MM.1S (cell line): ENCODE measurements at regions not wholly inside any gene's neighbourhood (a gene's known extent, or its start where the extent isn't known, plus 50 kb on each side); places are given as distances from the start of the nearest gene placed in this dataset.

Experiments
- DNase-seq: peaks from one replicate; pipeline ENCODE4 v3.0.0-alpha.2; 2015
- H2AFZ ChIP-seq: fragments of 300-600 bp; sonication (generic); 2 replicates; pipeline ENCODE4 v1.6.0; 2016; ENCODE audit warnings: antibody characterized with exemption, low read length
- H3F3A ChIP-seq: fragments of 300-600 bp; sonication (generic); 2 replicates; pipeline ENCODE4 v1.6.1; 2016; ENCODE audit warnings: mild to moderate bottlenecking, antibody characterized with exemption, low read length, moderate library complexity, mixed read lengths; ENCODE audit not compliant: insufficient read depth
- H3K27ac ChIP-seq: fragments of 300-600 bp; sonication (generic); 2 replicates; pipeline ENCODE4 v1.5.1; 2016; ENCODE audit warnings: mild to moderate bottlenecking, low read length
- H3K27me3 ChIP-seq: fragments of 300-600 bp; sonication (generic); replicated peaks from 2 replicates; pipeline ENCODE4 v1.6.0; 2016; ENCODE audit warnings: low read length; ENCODE audit not compliant: insufficient read depth
- H3K36me3 ChIP-seq: fragments of 300-600 bp; sonication (generic); replicated peaks from 2 replicates; pipeline ENCODE4 v1.6.1; 2016; ENCODE audit warnings: mild to moderate bottlenecking, low read length, mixed read lengths; ENCODE audit not compliant: insufficient read depth
- H3K4me1 ChIP-seq: fragments of 300-600 bp; sonication (generic); 2 replicates; pipeline ENCODE4 v1.6.1; 2016; ENCODE audit warnings: low read length, mixed read lengths
- H3K4me2 ChIP-seq: fragments of 300-600 bp; sonication (generic); 2 replicates; pipeline ENCODE4 v1.6.0; 2016; ENCODE audit warnings: low read depth, low read length
- H3K4me3 ChIP-seq: fragments of 300-600 bp; sonication (generic); 2 replicates; pipeline ENCODE4 v1.5.1; 2016; ENCODE audit warnings: low read length, mixed read lengths
- H3K79me2 ChIP-seq: fragments of 300-600 bp; sonication (generic); 2 replicates; pipeline ENCODE4 v1.6.1; 2016; ENCODE audit warnings: mixed run types, low read length, mixed read lengths
- H3K9ac ChIP-seq: fragments of 300-600 bp; sonication (generic); 2 replicates; pipeline ENCODE4 v1.6.1; 2016; ENCODE audit warnings: low read length, mixed read lengths
- H3K9me2 ChIP-seq: fragments of 300-600 bp; sonication (generic); replicated peaks from 2 replicates; pipeline ENCODE4 v1.6.1; 2016; ENCODE audit warnings: mild to moderate bottlenecking, low read length, mixed read lengths; ENCODE audit not compliant: insufficient read depth
- H3K9me3 ChIP-seq: fragments of 300-600 bp; sonication (generic); replicated peaks from 2 replicates; pipeline ENCODE4 v1.6.1; 2016; ENCODE audit warnings: mild to moderate bottlenecking, low read length, mixed read lengths; ENCODE audit not compliant: insufficient read depth
- H4K20me1 ChIP-seq: fragments of 300-600 bp; sonication (generic); 2 replicates; pipeline ENCODE4 v1.6.1; 2016; ENCODE audit warnings: mild to moderate bottlenecking, low read length, moderate library complexity, mixed read lengths; ENCODE audit not compliant: insufficient read depth
- CTCF ChIP-seq: fragments of 300-600 bp; sonication (generic); IDR thresholded peaks from 2 replicates; pipeline ENCODE4 v1.5.1; 2016; ENCODE audit warnings: antibody characterized with exemption, low read length, mixed read lengths
- EZH2 ChIP-seq: fragments of 300-600 bp; sonication (generic); optimal IDR thresholded peaks from 2 replicates; pipeline ENCODE3; 2017; ENCODE audit warnings: low read depth, mild to moderate bottlenecking, antibody characterized with exemption, low read length, mixed read lengths
- EZH2phosphoT487 ChIP-seq: fragments of 300-600 bp; sonication (generic); IDR thresholded peaks from 2 replicates; pipeline ENCODE4 v1.6.1; 2018; ENCODE audit warnings: antibody characterized with exemption, low read length

GRCh38 chr9:75471549-75472114 is 383.3 kb downstream of the OSTF1 start:
- Histone ChIP-seq H3K79me2 (no peaks in the 10 kb centered on the region), H3K9me2 (no peaks in the 10 kb centered on the region), H4K20me1 (no peaks in the 10 kb centered on the region), H3K9ac (no peak overlapping the region), H3K36me3 (no peaks in the 10 kb centered on the region), H3F3A (no peaks in the 10 kb centered on the region), H3K4me1 (peaks cover 29% of the 10 kb centered on the region), H3K27ac (peak overlapping the region; percentile 46; the same call in 1 of the 2 replicates), H2AFZ (peak overlapping the region; percentile 24), H3K4me2 (peak overlapping the region; percentile 64), H3K9me3 (no peaks in the 10 kb centered on the region), H3K4me3 (peak overlapping the region; percentile 23; the same call in 1 of the 2 replicates), H3K27me3 (no peaks in the 10 kb centered on the region)
- peak; percentile 63 for DNase-seq
- TF ChIP-seq CTCF, result no peak
- no peak for TF ChIP-seq EZH2
- TF ChIP-seq EZH2phosphoT487, result no peak

GRCh38 chr9:75482566-75482965 is 394.3 kb downstream of the OSTF1 start:
- Histone ChIP-seq H4K20me1 (no peaks in the 10 kb centered on the region), H3K9me2 (no peaks in the 10 kb centered on the region), H3K9ac (no peak overlapping the region), H2AFZ (no peak overlapping the region), H3K9me3 (no peaks in the 10 kb centered on the region), H3K27ac (no peak overlapping the region), H3K36me3 (no peaks in the 10 kb centered on the region), H3K4me1 (no peaks in the 10 kb centered on the region), H3K4me3 (no peak overlapping the region), H3K4me2 (no peak overlapping the region), H3K79me2 (no peaks in the 10 kb centered on the region), H3K27me3 (no peaks in the 10 kb centered on the region), H3F3A (no peaks in the 10 kb centered on the region)
- peak; percentile 25 for TF ChIP-seq CTCF
- TF ChIP-seq EZH2phosphoT487, result no peak
- no peak for TF ChIP-seq EZH2
- no peak for DNase-seq

- Histone ChIP-seq H3F3A (no peaks in the 10 kb centered on the region), H4K20me1 (no peaks in the 10 kb centered on the region), H3K79me2 (no peaks in the 10 kb centered on the region), H3K4me3 (no peak overlapping the region), H3K36me3 (no peaks in the 10 kb centered on the region), H2AFZ (no peak overlapping the region), H3K4me1 (no peaks in the 10 kb centered on the region), H3K27me3 (no peaks in the 10 kb centered on the region), H3K9ac (no peak overlapping the region), H3K4me2 (no peak overlapping the region), H3K9me3 (no peaks in the 10 kb centered on the region), H3K9me2 (no peaks in the 10 kb centered on the region), H3K27ac (no peak overlapping the region)
- TF ChIP-seq EZH2 (no peak), EZH2phosphoT487 (no peak), CTCF (no peak)
- DNase-seq, result no peak
Measured at GRCh38 chr9:75483636-75484035, 395.3 kb downstream of the OSTF1 start.
